HUES64 (cell line): ENCODE measurements at regions not wholly inside any gene's neighbourhood (a gene's known extent, or its start where the extent isn't known, plus 50 kb on each side); places are given as distances from the start of the nearest gene placed in this dataset.

ENCODE experiments used
- H3K27ac ChIP-seq: 2 replicates; pipeline ENCODE4 v1.7.0; 2013; ENCODE audit warnings: low read depth, low read length, inconsistent platforms
- H3K27me3 ChIP-seq: 2 replicates; pipeline ENCODE4 v1.6.1; 2013; ENCODE audit warnings: mild to moderate bottlenecking, low read length; ENCODE audit not compliant: insufficient read depth
- H3K36me3 ChIP-seq: 2 replicates; pipeline ENCODE4 v1.6.1; 2013; ENCODE audit warnings: mild to moderate bottlenecking, low read length; ENCODE audit not compliant: insufficient read depth
- H3K4me1 ChIP-seq: 2 replicates; pipeline ENCODE4 v1.6.1; 2013; ENCODE audit warnings: mild to moderate bottlenecking, low read length, moderate library complexity; ENCODE audit not compliant: insufficient read depth
- H3K4me3 ChIP-seq: 2 replicates; pipeline ENCODE4 v1.5.1; 2013; ENCODE audit warnings: mild to moderate bottlenecking, low read length, moderate library complexity
- H3K9ac ChIP-seq: 2 replicates; pipeline ENCODE4 v1.6.1; 2013; ENCODE audit warnings: mild to moderate bottlenecking, low read depth, low read length
- H3K9me3 ChIP-seq: 2 replicates; pipeline ENCODE4 v1.6.1; 2013; ENCODE audit warnings: low read depth, low read length; ENCODE audit not compliant: insufficient read depth
- WGBS: fragments of 150-250, 120-280 bp; methylation state at CpG from one replicate; pipeline ENCODE4 v1.1.7; 2013; ENCODE audit warnings: missing lambda C conversion rate; 5-methylcytosine and 5-hydroxymethylcytosine counted together

- H3K27me3 ChIP-seq: no peaks in the 10 kb centered on the region
- peaks cover 3% of the 10 kb centered on the region; the same call in 1 of the 2 replicates for H3K9me3 ChIP-seq
- no peak overlapping the region for H3K4me3 ChIP-seq
- H3K36me3 ChIP-seq: no peaks in the 10 kb centered on the region
- no peak overlapping the region for H3K9ac ChIP-seq
- H3K4me1 ChIP-seq: no peaks in the 10 kb centered on the region
- 96% methylated on average over 4 of the region's 4 CpGs for WGBS
- H3K27ac ChIP-seq: no peak overlapping the region
These were observed 90.5 kb upstream of the TOMM7 start for GRCh38 chr7:22913158-22913557.

GRCh38 chr7:22911889-22912288 is 89.2 kb upstream of the TOMM7 start:
- Histone ChIP-seq H3K36me3 (no peaks in the 10 kb centered on the region), H3K9ac (no peak overlapping the region), H3K4me3 (no peak overlapping the region), H3K27me3 (no peaks in the 10 kb centered on the region), H3K27ac (no peak overlapping the region), H3K9me3 (peaks cover 3% of the 10 kb centered on the region; the same call in 1 of the 2 replicates), H3K4me1 (no peaks in the 10 kb centered on the region)

- Histone ChIP-seq H3K4me3 (no peak overlapping the region), H3K36me3 (no peaks in the 10 kb centered on the region), H3K27ac (no peak overlapping the region), H3K9ac (no peak overlapping the region), H3K9me3 (peaks cover 3% of the 10 kb centered on the region; the same call in 1 of the 2 replicates), H3K4me1 (no peaks in the 10 kb centered on the region), H3K27me3 (no peaks in the 10 kb centered on the region)
- WGBS: 88% methylated on average over 3 of the region's 3 CpGs
These were observed 87.3 kb upstream of the TOMM7 start for GRCh38 chr7:22909917-22910316.

- no peak overlapping the region for H3K4me3 ChIP-seq
- H3K9ac ChIP-seq: no peak overlapping the region
- 99% methylated on average over 3 of the region's 3 CpGs for WGBS
- no peaks in the 10 kb centered on the region for H3K27me3 ChIP-seq
- H3K9me3 ChIP-seq: no peaks in the 10 kb centered on the region
- H3K36me3 ChIP-seq: no peaks in the 10 kb centered on the region
- no peaks in the 10 kb centered on the region for H3K4me1 ChIP-seq
- no peak overlapping the region for H3K27ac ChIP-seq
These were observed 85.2 kb upstream of the TOMM7 start for GRCh38 chr7:22907805-22908204.

- Histone ChIP-seq H3K9me3 (no peaks in the 10 kb centered on the region; the same call in 1 of the 2 replicates), H3K27me3 (no peaks in the 10 kb centered on the region), H3K27ac (no peak overlapping the region), H3K9ac (no peak overlapping the region), H3K4me1 (peaks cover 11% of the 10 kb centered on the region; the same call in 1 of the 2 replicates), H3K36me3 (no peaks in the 10 kb centered on the region), H3K4me3 (no peak overlapping the region)
- 93% methylated on average over 2 of the region's 2 CpGs for WGBS
These were observed 78.1 kb upstream of the TOMM7 start for GRCh38 chr7:22900784-22901183.

DNA sequence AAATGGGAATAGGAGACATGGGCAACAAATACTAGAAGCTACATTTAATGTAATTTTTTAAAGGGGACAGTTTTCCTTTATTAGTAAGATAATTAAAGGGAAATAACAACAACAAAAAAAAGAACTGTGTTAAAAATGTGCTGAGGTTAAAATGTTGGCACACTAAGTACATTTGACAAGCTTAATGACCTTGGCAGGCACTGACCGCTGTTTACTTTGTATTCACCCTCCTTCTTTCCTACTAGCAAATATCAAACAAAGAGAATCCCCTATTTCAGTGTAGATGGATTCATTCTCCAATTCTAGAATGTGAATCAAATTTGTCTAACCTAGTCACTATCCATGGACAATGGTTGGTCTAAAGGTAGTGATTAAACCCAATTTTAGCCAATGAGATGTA is 77.5 kb upstream of the TOMM7 start:
- Histone ChIP-seq H3K36me3 (no peaks in the 10 kb centered on the region), H3K27me3 (no peaks in the 10 kb centered on the region), H3K4me1 (peaks cover 11% of the 10 kb centered on the region; the same call in 1 of the 2 replicates), H3K4me3 (no peak overlapping the region), H3K9ac (no peak overlapping the region), H3K27ac (no peak overlapping the region), H3K9me3 (no peaks in the 10 kb centered on the region; the same call in 1 of the 2 replicates)
- WGBS: 100% methylated on average over 1 of the region's 1 CpG

DNA sequence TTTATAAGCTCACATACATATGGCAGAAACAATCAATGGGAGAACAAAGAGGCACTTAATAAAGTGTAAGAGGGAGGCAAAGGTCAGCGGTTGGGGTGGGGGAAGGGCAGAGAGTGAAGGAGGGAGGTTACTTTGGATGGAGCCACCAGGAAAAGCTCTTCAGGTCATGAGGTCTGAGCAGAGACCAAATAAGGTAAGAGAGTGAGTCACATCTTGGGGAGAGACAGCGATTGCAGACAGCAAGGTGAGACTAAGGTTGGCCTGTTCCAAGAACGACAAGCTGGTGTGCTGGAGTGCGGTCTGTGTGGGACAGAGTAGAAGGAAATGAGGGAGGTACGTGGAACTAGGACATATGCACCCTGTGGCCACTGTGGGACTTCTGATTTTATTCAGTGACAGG is 74.3 kb upstream of the TOMM7 start:
- Histone ChIP-seq H3K9me3 (no peaks in the 10 kb centered on the region; the same call in 1 of the 2 replicates), H3K4me1 (peaks cover 15% of the 10 kb centered on the region), H3K36me3 (no peaks in the 10 kb centered on the region), H3K27me3 (no peaks in the 10 kb centered on the region), H3K27ac (no peak overlapping the region), H3K4me3 (no peak overlapping the region), H3K9ac (no peak overlapping the region)
- WGBS: 88% methylated on average over 5 of the region's 5 CpGs

DNA sequence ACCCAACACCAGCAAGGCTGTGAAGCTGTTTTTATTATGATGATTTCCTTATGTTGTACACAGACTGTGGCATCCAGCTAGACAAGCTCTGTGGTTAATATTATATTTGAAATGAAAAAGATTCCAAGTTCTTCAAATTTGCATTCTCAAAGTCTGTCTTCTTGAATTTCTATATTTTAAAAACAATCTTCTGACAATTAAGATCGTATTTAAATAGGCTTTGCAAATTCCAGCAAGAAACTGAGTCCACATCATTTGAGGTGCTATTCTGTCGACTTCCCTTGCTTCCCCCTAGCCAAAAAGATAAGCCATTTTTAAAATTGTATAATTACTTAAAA is 73.1 kb upstream of the TOMM7 start:
- Histone ChIP-seq H3K4me3 (no peak overlapping the region), H3K4me1 (peaks cover 15% of the 10 kb centered on the region), H3K27me3 (no peaks in the 10 kb centered on the region), H3K36me3 (no peaks in the 10 kb centered on the region), H3K9me3 (no peaks in the 10 kb centered on the region; the same call in 1 of the 2 replicates), H3K9ac (no peak overlapping the region), H3K27ac (no peak overlapping the region)
- WGBS: 94% methylated on average over 2 of the region's 2 CpGs

DNA sequence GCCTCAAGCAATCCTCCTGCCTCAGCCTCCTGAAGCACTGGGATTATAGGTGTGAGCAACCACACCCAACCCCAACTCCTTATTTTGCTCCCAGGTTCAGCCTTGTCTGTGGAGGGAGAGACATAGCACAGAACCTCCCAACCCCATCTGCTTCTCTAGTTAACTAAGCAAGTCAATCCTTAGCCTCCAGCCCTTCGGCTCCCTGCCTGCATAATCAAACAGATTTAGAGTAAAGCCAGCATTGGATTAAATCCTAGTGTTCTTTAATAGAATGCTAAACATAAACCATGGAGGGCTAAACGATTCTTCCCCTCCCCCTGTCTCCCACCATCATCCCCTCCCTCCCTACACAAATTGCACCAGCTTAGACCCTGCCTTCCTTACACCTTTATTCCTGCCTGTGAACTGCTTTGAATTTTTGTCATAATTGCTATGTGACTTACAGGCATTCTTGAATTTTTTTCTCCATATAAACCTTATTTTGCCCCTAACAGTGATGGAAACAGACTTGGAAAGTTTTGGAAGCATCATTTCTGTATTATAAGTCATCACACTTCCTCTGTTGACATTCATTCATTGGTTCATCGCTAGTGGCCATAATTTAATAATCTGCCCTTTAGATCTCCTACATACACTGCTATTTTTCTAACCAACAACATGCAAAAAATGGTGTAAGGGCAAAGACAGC is 72.6 kb upstream of the TOMM7 start:
- no peak overlapping the region for H3K9ac ChIP-seq
- no peaks in the 10 kb centered on the region for H3K36me3 ChIP-seq
- peaks cover 15% of the 10 kb centered on the region for H3K4me1 ChIP-seq
- no peaks in the 10 kb centered on the region for H3K27me3 ChIP-seq
- H3K9me3 ChIP-seq: no peaks in the 10 kb centered on the region; the same call in 1 of the 2 replicates
- 78% methylated on average over 3 of the region's 3 CpGs for WGBS
- H3K27ac ChIP-seq: no peak overlapping the region
- H3K4me3 ChIP-seq: no peak overlapping the region

- peaks cover 15% of the 10 kb centered on the region for H3K4me1 ChIP-seq
- H3K9ac ChIP-seq: no peak overlapping the region
- H3K36me3 ChIP-seq: no peaks in the 10 kb centered on the region
- H3K4me3 ChIP-seq: no peak overlapping the region
- no peaks in the 10 kb centered on the region for H3K27me3 ChIP-seq
- no peaks in the 10 kb centered on the region; the same call in 1 of the 2 replicates for H3K9me3 ChIP-seq
- WGBS: 92% methylated on average over 7 of the region's 10 CpGs
- no peak overlapping the region for H3K27ac ChIP-seq
These were observed 71.9 kb upstream of the TOMM7 start for GRCh38 chr7:22894546-22894945.

- Histone ChIP-seq H3K36me3 (no peaks in the 10 kb centered on the region), H3K9ac (no peak overlapping the region), H3K27me3 (no peaks in the 10 kb centered on the region), H3K27ac (no peak overlapping the region), H3K4me3 (no peak overlapping the region), H3K9me3 (no peaks in the 10 kb centered on the region), H3K4me1 (peaks cover 4% of the 10 kb centered on the region; the same call in 1 of the 2 replicates)
- 87% methylated on average over 4 of the region's 4 CpGs for WGBS
These were observed 68.1 kb upstream of the TOMM7 start for GRCh38 chr7:22890773-22891172.

DNA sequence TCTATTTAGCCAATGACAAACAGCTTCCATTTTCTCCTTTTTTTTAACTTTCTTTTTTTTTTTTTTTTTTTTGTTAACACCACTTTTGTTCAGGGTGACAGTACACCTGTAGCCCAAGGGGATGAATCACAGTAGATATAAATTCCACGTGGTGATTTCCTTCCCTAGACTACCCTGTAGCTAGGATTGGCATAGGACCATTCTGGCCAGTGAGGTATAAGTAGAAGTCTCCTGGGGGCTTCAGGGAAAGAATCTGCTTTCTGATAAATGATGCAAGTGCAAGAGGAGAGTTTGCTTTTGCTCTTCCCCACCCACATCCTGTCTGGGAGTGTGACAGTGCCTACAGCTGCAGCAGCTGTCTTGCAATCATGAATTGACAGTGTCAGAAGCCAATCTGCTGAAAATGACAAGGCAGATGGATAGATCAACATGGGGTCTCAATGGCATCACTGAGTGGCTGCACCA is 63.2 kb upstream of the TOMM7 start:
- Histone ChIP-seq H3K27ac (no peak overlapping the region), H3K36me3 (no peaks in the 10 kb centered on the region), H3K9me3 (no peaks in the 10 kb centered on the region), H3K4me3 (no peak overlapping the region), H3K27me3 (no peaks in the 10 kb centered on the region), H3K9ac (no peak overlapping the region), H3K4me1 (no peaks in the 10 kb centered on the region)
- 36% methylated on average over 1 of the region's 1 CpG for WGBS
